GM12801 (cell line): ENCODE measurements at regions not wholly inside any gene's neighbourhood (a gene's known extent, or its start where the extent isn't known, plus 50 kb on each side); places are given as distances from the start of the nearest gene placed in this dataset.

Source experiments
- TF ChIP-seq, protein P1 (sequence below): IDR thresholded peaks from one replicate; pipeline ENCODE4 v1.5.1; 2011; ENCODE audit warnings: control low read depth; ENCODE audit not compliant: insufficient read length; ENCODE audit errors: extremely low read depth

DNA sequence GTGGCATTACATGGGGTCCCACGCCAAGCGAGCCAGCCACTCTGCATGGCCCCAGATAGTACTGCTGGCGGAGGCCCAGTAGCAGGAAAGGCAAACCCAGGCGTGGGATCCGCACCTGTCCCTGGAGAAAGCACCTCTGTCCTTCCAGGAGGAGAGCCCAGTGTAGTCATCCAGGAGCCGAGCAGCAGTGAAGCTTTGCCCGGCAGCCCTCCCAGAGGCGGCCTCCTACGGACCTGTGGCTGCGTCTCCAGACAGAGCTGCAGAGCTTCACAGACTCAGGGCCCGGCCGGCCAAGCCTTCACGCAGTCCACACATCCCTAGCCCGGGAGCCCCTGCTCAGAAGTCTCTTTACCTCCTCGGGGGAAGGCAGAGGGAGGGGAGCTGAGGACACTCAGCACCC is 100.8 kb upstream of the PPP1R26 start:
- TF ChIP-seq, protein P1, sequence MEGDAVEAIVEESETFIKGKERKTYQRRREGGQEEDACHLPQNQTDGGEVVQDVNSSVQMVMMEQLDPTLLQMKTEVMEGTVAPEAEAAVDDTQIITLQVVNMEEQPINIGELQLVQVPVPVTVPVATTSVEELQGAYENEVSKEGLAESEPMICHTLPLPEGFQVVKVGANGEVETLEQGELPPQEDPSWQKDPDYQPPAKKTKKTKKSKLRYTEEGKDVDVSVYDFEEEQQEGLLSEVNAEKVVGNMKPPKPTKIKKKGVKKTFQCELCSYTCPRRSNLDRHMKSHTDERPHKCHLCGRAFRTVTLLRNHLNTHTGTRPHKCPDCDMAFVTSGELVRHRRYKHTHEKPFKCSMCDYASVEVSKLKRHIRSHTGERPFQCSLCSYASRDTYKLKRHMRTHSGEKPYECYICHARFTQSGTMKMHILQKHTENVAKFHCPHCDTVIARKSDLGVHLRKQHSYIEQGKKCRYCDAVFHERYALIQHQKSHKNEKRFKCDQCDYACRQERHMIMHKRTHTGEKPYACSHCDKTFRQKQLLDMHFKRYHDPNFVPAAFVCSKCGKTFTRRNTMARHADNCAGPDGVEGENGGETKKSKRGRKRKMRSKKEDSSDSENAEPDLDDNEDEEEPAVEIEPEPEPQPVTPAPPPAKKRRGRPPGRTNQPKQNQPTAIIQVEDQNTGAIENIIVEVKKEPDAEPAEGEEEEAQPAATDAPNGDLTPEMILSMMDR = no peak

- TF ChIP-seq, protein P1 = no peak
These were observed 99.9 kb upstream of the PPP1R26 start for GRCh38 chr9:135379540-135380267.

DNA sequence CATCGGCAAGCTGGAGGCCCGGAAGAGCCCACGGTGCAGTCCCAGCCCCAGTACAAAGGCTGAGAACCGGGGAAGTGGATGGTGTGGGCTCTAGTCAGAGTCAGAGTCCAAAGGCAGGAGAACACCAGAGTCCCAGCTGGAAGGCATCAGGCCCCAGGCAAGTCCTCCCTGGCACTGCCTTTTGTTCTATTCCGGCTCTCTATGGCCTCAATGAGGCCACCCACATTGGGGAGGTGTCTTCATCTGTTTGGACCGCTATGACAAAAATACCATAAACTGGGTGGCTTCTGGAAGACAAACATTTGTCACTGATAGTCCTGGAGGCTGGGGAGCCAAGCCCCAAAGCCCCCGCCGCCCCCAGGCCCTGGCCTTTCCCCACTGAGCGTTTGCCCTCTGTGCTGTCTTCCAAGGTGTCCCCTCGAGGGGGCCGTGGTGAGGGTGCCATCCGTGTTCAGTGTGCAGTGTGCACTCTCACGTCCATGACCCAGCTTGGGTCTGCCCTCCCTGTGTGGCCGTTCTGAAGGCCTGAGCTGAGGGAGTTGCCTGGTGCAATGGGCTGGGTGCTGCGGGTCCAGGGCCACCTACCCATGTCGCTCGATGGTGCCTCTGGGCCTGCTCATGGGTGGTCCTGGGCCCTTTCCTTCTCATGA is 99.1 kb upstream of the PPP1R26 start:
- TF ChIP-seq, protein P1 = no peak

GRCh38 chr9:135381762-135382310 is 97.7 kb upstream of the PPP1R26 start:
- TF ChIP-seq, protein P1 = no peak

- TF ChIP-seq, protein P1 = no peak
These were observed 95.4 kb upstream of the PPP1R26 start for GRCh38 chr9:135384226-135384625.

GRCh38 chr9:135385793-135386192 is 93.8 kb upstream of the PPP1R26 start:
- TF ChIP-seq, protein P1 = no peak

GRCh38 chr9:135387976-135388375 is 91.6 kb upstream of the PPP1R26 start:
- TF ChIP-seq, protein P1 = no peak
